ENCODE measurements at regions not wholly inside any gene's neighbourhood (a gene's known extent, or its start where the extent isn't known, plus 50 kb on each side); places are given as distances from the start of the nearest gene placed in this dataset.
"Not testable (repeated sequence)": the region's sequence is repeated elsewhere in the genome, so short reads cannot be mapped to it uniquely, and the experiment has no call there.

DNA sequence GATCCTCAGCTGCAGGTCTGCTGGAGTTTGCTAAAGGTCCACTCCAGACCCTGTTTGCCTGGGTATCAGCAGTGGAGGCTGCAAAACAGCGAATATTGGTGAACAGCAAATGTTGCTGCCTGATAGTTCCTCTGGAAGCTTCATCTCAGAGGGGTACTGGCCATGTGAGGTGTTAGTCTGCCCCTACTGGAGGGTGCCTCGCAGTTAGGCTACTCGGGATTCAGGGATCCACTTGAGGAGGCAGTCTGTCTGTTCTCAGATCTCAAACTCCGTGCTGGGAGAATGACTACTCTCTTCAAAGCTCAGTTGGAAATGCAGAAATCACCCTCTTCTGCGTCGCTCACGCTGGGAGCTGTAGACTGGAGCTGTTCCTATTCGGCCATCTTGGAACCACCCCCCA, 362.7 kb downstream of the ACTR3B start:
- TF ChIP-seq, protein P1, sequence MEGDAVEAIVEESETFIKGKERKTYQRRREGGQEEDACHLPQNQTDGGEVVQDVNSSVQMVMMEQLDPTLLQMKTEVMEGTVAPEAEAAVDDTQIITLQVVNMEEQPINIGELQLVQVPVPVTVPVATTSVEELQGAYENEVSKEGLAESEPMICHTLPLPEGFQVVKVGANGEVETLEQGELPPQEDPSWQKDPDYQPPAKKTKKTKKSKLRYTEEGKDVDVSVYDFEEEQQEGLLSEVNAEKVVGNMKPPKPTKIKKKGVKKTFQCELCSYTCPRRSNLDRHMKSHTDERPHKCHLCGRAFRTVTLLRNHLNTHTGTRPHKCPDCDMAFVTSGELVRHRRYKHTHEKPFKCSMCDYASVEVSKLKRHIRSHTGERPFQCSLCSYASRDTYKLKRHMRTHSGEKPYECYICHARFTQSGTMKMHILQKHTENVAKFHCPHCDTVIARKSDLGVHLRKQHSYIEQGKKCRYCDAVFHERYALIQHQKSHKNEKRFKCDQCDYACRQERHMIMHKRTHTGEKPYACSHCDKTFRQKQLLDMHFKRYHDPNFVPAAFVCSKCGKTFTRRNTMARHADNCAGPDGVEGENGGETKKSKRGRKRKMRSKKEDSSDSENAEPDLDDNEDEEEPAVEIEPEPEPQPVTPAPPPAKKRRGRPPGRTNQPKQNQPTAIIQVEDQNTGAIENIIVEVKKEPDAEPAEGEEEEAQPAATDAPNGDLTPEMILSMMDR (IDR thresholded peaks at IDR 0.05), result not testable (repeated sequence)
- TF ChIP-seq POLR2A, POLR2AphosphoS5 (IDR thresholded peaks at IDR 0.05): not testable (repeated sequence)
